H1 (cell line): ENCODE measurements at regions not wholly inside any gene's neighbourhood (a gene's known extent, or its start where the extent isn't known, plus 50 kb on each side); places are given as distances from the start of the nearest gene placed in this dataset.

Experiments
- CTCF ChIA-PET: fragments of 300-600 bp; sonication (Branson Sonifier 250); formaldehyde crosslinking; loops from one replicate; lab custom pipeline; 2021; ENCODE audit not compliant: partially characterized antibody; lab: Charles Lee
- POLR2A ChIA-PET: fragments of 300-600 bp; sonication (Branson Sonifier 250); formaldehyde crosslinking; loops from one replicate; lab custom pipeline; 2021; ENCODE audit warnings: inconsistent platforms; ENCODE audit not compliant: partially characterized antibody; lab: Charles Lee
- DNase-seq, 2 experiments: peaks; one replicate each; pipeline versions ENCODE4 v3.0.0 to v3.0.0-alpha.2; 2010 to 2022; ENCODE audit warnings: low spot score in 2 of 2, low read depth in 1 of 2, mixed read lengths in 1 of 2
- FAIRE-seq: peaks from 2 replicates; lab custom pipeline; 2011; peaks lifted over from hg19 to GRCh38; lab: Jason Lieb, UNC
- H2AFZ ChIP-seq: 2 replicates; pipeline ENCODE4 v1.8.1; 2012; ENCODE audit warnings: low read length, inconsistent platforms
- H2AK5ac ChIP-seq: 2 replicates; pipeline ENCODE4 v1.6.1; 2013; ENCODE audit warnings: low read depth, low read length
- H2BK120ac ChIP-seq: replicated peaks from 2 replicates; pipeline ENCODE3; 2013; ENCODE audit warnings: low read depth, low read length, inconsistent platforms
- H2BK12ac ChIP-seq: 2 replicates; pipeline ENCODE4 v1.6.1; 2013; ENCODE audit warnings: low read depth, low read length
- H2BK15ac ChIP-seq: 2 replicates; pipeline ENCODE4 v1.6.1; 2013; ENCODE audit warnings: low read length
- H2BK20ac ChIP-seq: 2 replicates; pipeline ENCODE4 v1.6.1; 2013; ENCODE audit warnings: low read length
- H2BK5ac ChIP-seq: 2 replicates; pipeline ENCODE4 v1.6.1; 2013; ENCODE audit warnings: low read depth, low read length
- H3K14ac ChIP-seq: 2 replicates; pipeline ENCODE4 v1.6.1; 2013; ENCODE audit warnings: inconsistent platforms; ENCODE audit not compliant: insufficient read length
- H3K18ac ChIP-seq: 2 replicates; pipeline ENCODE4 v1.6.1; 2013; ENCODE audit warnings: low read length; ENCODE audit errors: extremely low read depth
- H3K23ac ChIP-seq: 2 replicates; pipeline ENCODE4 v1.6.1; 2013; ENCODE audit warnings: inconsistent platforms; ENCODE audit not compliant: insufficient read length
- H3K23me2 ChIP-seq: 2 replicates; pipeline ENCODE4 v1.6.1; 2013; ENCODE audit warnings: low read depth, low read length
- H3K27ac ChIP-seq: 2 replicates; pipeline ENCODE4 v1.6.1; 2011; ENCODE audit warnings: low read depth, low read length, inconsistent platforms
- H3K27me3 ChIP-seq, 4 experiments: replicated peaks in 1 of 4; 1 replicate in 1 of 4; 2 replicates in 3 of 4; pipeline versions ENCODE4 v1.6.1 to v1.8.1; 2011 to 2013; ENCODE audit warnings: low read length in 3 of 4, mild to moderate bottlenecking in 3 of 4, inconsistent platforms in 2 of 4, mixed read lengths in 2 of 4, moderate library complexity in 1 of 4; ENCODE audit not compliant: control insufficient read depth in 3 of 4, insufficient read depth in 3 of 4; ENCODE audit errors: extremely low read depth in 1 of 4
- H3K36me3 ChIP-seq, 4 experiments: 2 replicates each; pipeline versions ENCODE4 v1.6.1 to v1.8.1; 2011 to 2013; ENCODE audit warnings: mild to moderate bottlenecking in 4 of 4, low read length in 3 of 4, moderate library complexity in 2 of 4, control low read depth in 1 of 4, inconsistent platforms in 1 of 4; ENCODE audit not compliant: insufficient read depth in 4 of 4, control insufficient read depth in 2 of 4
- H3K4ac ChIP-seq: replicated peaks from 2 replicates; pipeline ENCODE3; 2013; ENCODE audit warnings: low read length, low read depth, mixed read lengths, inconsistent platforms; ENCODE audit not compliant: insufficient read length
- H3K4me1 ChIP-seq, 4 experiments: replicated peaks in 1 of 4; 1 replicate in 1 of 4; 2 replicates in 3 of 4; pipeline versions ENCODE4 v1.6.1 to v1.8.1; 2011 to 2013; ENCODE audit warnings: low read length in 3 of 4, inconsistent platforms in 2 of 4, mixed read lengths in 1 of 4; ENCODE audit not compliant: insufficient read depth in 4 of 4, control insufficient read depth in 3 of 4
- H3K4me2 ChIP-seq, 2 experiments: 2 replicates each; pipeline versions ENCODE4 v1.6.1 to v1.8.1; 2011 to 2013; ENCODE audit warnings: low read depth in 2 of 2, low read length in 2 of 2, control low read depth in 1 of 2, inconsistent platforms in 1 of 2, mild to moderate bottlenecking in 1 of 2; ENCODE audit not compliant: insufficient read depth in 1 of 2
- H3K4me3 ChIP-seq, 4 experiments: fragments of 200-600, 300-600 bp in 1 of 4; sonication (generic), shearing (Covaris generic), sonication (Bioruptor Twin) in 1 of 4; 2 replicates each; pipeline versions ENCODE4 v1.5.1 to v1.8.1; 2011 to 2016; ENCODE audit warnings: low read length in 4 of 4, low read depth in 3 of 4, control low read depth in 2 of 4, inconsistent platforms in 2 of 4, mild to moderate bottlenecking in 2 of 4, mixed read lengths in 1 of 4, moderate library complexity in 1 of 4; ENCODE audit not compliant: insufficient read depth in 2 of 4; ENCODE audit errors: extremely low read depth in 1 of 4
- H3K56ac ChIP-seq: replicated peaks from 2 replicates; pipeline ENCODE3; 2013; ENCODE audit warnings: low read depth, mild to moderate bottlenecking, mixed read lengths, low read length, inconsistent platforms; ENCODE audit not compliant: insufficient read length
- H3K79me1 ChIP-seq: 2 replicates; pipeline ENCODE4 v1.6.1; 2013; ENCODE audit warnings: low read depth, low read length, control low read depth
- H3K79me2 ChIP-seq, 2 experiments: 2 replicates each; pipeline versions ENCODE4 v1.6.1 to v1.8.1; 2012 to 2013; ENCODE audit warnings: low read length in 2 of 2, mild to moderate bottlenecking in 2 of 2, inconsistent platforms in 1 of 2; ENCODE audit not compliant: insufficient read depth in 2 of 2, control insufficient read depth in 1 of 2
- H3K9ac ChIP-seq, 4 experiments: replicated peaks in 1 of 4; 1 replicate in 1 of 4; 2 replicates in 3 of 4; pipeline versions ENCODE4 v1.6.1 to v1.8.1; 2011 to 2013; ENCODE audit warnings: low read depth in 3 of 4, low read length in 3 of 4, control low read depth in 2 of 4, mild to moderate bottlenecking in 2 of 4, moderate library complexity in 2 of 4, inconsistent platforms in 1 of 4; ENCODE audit errors: extremely low read depth in 1 of 4
- H3K9me3 ChIP-seq, 2 experiments: 2 replicates each; pipeline versions ENCODE4 v1.6.1 to v1.8.1; 2012 to 2013; ENCODE audit warnings: mild to moderate bottlenecking in 2 of 2, moderate library complexity in 2 of 2, control low read depth in 1 of 2, inconsistent platforms in 1 of 2, low read depth in 1 of 2, low read length in 1 of 2, mixed read lengths in 1 of 2; ENCODE audit not compliant: insufficient read depth in 2 of 2
- H4K20me1 ChIP-seq, 2 experiments: replicated peaks in 1 of 2; 2 replicates each; pipeline versions ENCODE3 to v1.8.1; 2011 to 2013; ENCODE audit warnings: inconsistent platforms in 2 of 2, low read length in 2 of 2, mild to moderate bottlenecking in 1 of 2; ENCODE audit not compliant: insufficient read depth in 2 of 2, control insufficient read depth in 1 of 2
- H4K5ac ChIP-seq: 2 replicates; pipeline ENCODE4 v1.6.1; 2013; ENCODE audit warnings: low read length, low read depth, mixed read lengths, inconsistent platforms; ENCODE audit not compliant: insufficient read length
- H4K8ac ChIP-seq: 2 replicates; pipeline ENCODE4 v1.8.0; 2013; ENCODE audit warnings: mild to moderate bottlenecking, moderate library complexity, low read length, inconsistent platforms; ENCODE audit not compliant: insufficient read depth; ENCODE audit errors: extremely low read depth
- H4K91ac ChIP-seq: replicated peaks from 2 replicates; pipeline ENCODE3; 2013; ENCODE audit warnings: low read length, mixed read lengths, inconsistent platforms; ENCODE audit not compliant: insufficient read length
- CBX5 ChIP-seq: fragments of 300-800, 300-1000 bp; sonication (generic); IDR thresholded peaks from 2 replicates; pipeline ENCODE4 v1.7.1; 2016; ENCODE audit warnings: antibody characterized with exemption, low read length, low read depth
- CTCF ChIP-seq, 3 experiments: IDR thresholded peaks; 1 replicate in 2 of 3; 2 replicates in 1 of 3; pipeline versions ENCODE4 v1.5.1 to v1.6.1; 2011; ENCODE audit warnings: low read length in 3 of 3, mild to moderate bottlenecking in 3 of 3, inconsistent platforms in 2 of 3, low read depth in 1 of 3, moderate library complexity in 1 of 3; ENCODE audit not compliant: insufficient read depth in 1 of 3; ENCODE audit errors: control extremely low read depth in 1 of 3
- EP300 ChIP-seq, 2 experiments: IDR thresholded peaks; 1 replicate in 1 of 2; 2 replicates in 1 of 2; pipeline ENCODE4 v1.6.1; 2011 to 2012; ENCODE audit warnings: low read depth in 2 of 2, low read length in 2 of 2, mild to moderate bottlenecking in 2 of 2, borderline replicate concordance in 1 of 2, inconsistent platforms in 1 of 2, moderate library complexity in 1 of 2
- EZH2 ChIP-seq: fragments of 200-600 bp; sonication (generic); IDR thresholded peaks from 2 replicates; pipeline ENCODE4 v1.7.1; 2012; ENCODE audit warnings: low read depth, mild to moderate bottlenecking, moderate library complexity, low read length, inconsistent platforms; ENCODE audit not compliant: severe bottlenecking
- GTF2F1 ChIP-seq: IDR thresholded peaks from 2 replicates; pipeline ENCODE4 v1.6.1; 2012; ENCODE audit warnings: low read depth, low read length, improper control_type of control experiment, borderline replicate concordance
- HDAC6 ChIP-seq: IDR thresholded peaks from one replicate; pipeline ENCODE4 v1.7.1; 2012; ENCODE audit warnings: low read depth, mild to moderate bottlenecking, inconsistent platforms, low read length, moderate library complexity
- NRF1 ChIP-seq: IDR thresholded peaks from 2 replicates; pipeline ENCODE4 v1.6.1; 2011; ENCODE audit warnings: mild to moderate bottlenecking, low read depth, low read length, improper control_type of control experiment
- POLR2A ChIP-seq, 2 experiments: IDR thresholded peaks; 1 replicate in 1 of 2; 2 replicates in 1 of 2; pipeline ENCODE4 v1.6.1; 2011; ENCODE audit warnings: low read depth in 2 of 2, low read length in 2 of 2, mild to moderate bottlenecking in 2 of 2; ENCODE audit errors: control extremely low read depth in 1 of 2
- RBBP5 ChIP-seq: IDR thresholded peaks from 2 replicates; pipeline ENCODE4 v1.7.1; 2012; ENCODE audit warnings: low read depth, mild to moderate bottlenecking, inconsistent platforms, low read length, moderate library complexity, borderline replicate concordance
- TCF12 ChIP-seq: IDR thresholded peaks from 2 replicates; pipeline ENCODE4 v1.6.1; 2011; ENCODE audit warnings: low read depth, mild to moderate bottlenecking, low read length
- ZNF274 ChIP-seq: IDR thresholded peaks from 2 replicates; pipeline ENCODE4 v1.7.0; 2012; ENCODE audit warnings: low read length, borderline replicate concordance; ENCODE audit errors: extremely low read depth
- WGBS, 2 experiments: shearing (Covaris generic) in 1 of 2; methylation state at CpG; one replicate each; pipeline versions ENCODE4 v1.1.6 to v1.1.7; 2013 to 2015; ENCODE audit warnings: low lambda C conversion rate in 2 of 2, mixed read lengths in 2 of 2, inconsistent platforms in 1 of 2, low coverage in 1 of 2, missing lambda C conversion rate in 1 of 2; ENCODE audit not compliant: insufficient replicate concordance in 2 of 2, insufficient coverage in 1 of 2, insufficient read length in 1 of 2; ENCODE audit errors: extremely low coverage in 1 of 2, missing lambda C conversion rate in 1 of 2; 5-methylcytosine and 5-hydroxymethylcytosine counted together

DNA sequence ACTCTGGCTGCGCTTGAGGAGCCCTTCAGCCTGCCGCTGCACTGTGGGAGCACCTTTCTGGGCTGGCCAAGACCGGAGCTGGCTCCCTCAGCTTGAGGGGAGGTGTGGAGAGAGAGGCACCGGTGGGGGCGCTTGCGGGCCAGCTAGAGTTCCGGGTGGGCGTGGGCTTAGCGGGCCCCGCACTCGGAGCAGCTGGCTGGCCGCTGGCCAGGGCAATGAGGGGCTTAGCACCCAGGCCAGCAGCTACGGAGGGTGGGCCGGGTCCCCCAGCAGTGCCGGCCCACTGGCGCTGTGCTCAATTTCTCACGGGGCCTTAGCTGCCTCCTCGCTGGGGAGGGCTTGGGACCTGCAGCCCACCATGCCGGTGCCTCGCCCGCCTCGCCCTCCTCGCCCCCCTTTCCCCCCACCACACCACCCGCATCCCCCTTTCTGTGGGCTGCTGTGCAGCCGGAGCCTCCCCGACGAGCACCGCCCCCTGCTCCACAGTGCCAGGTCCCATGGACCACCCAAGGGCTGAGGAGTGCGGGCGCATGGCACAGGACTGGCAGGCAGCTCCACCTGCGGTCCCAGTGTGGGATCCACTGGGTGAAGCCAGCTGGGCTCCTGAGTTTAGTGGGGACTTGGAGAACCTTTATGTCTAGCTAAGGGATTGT, 954.5 kb downstream of the DTWD2 start:
- no peak overlapping the region for H3K4ac ChIP-seq
- no peak overlapping the region for H3K9ac ChIP-seq
- H2BK120ac ChIP-seq = no peak overlapping the region
- H3K27ac ChIP-seq = no peak overlapping the region
- no peak overlapping the region for H3K4me2 ChIP-seq
- H2BK20ac ChIP-seq = no peak overlapping the region
- no peaks in the 10 kb centered on the region for H4K20me1 ChIP-seq
- peaks cover 0 to 8% of the 10 kb centered on the region in 2 experiments; a peak in 1 of 4 replicates for H3K9me3 ChIP-seq
- no peak overlapping the region for H4K91ac ChIP-seq
- H3K27me3 ChIP-seq = no peaks in the 10 kb centered on the region
- H3K18ac ChIP-seq = no peak overlapping the region
- 95% methylated on average over 15 of the region's 31 CpGs; no CpG with 5 or more reads in 1 of the 2 experiments for WGBS, 2 experiments
- no peak overlapping the region for H2AFZ ChIP-seq
- no peaks in the 10 kb centered on the region for H3K23me2 ChIP-seq
- no peak overlapping the region for H2AK5ac ChIP-seq
- no peak overlapping the region for H4K8ac ChIP-seq
- H2BK5ac ChIP-seq = no peak overlapping the region
- no peaks in the 10 kb centered on the region for H3K36me3 ChIP-seq
- no peaks in the 10 kb centered on the region for H3K79me2 ChIP-seq
- ChIA-PET CTCF (interaction anchor here (1.1 to 1.7 kb wide), 4 partner anchors 9 to 443 kb away, joined by 3 to 6 read pairs (median 4); no protein-coding TSS in a partner anchor), POLR2A (no interaction called here)
- H3K56ac ChIP-seq = no peak overlapping the region
- no peak overlapping the region for H3K4me3 ChIP-seq
- H2BK15ac ChIP-seq = no peak overlapping the region
- no peak overlapping the region for H3K23ac ChIP-seq
- H3K14ac ChIP-seq = no peak overlapping the region
- H3K79me1 ChIP-seq = no peaks in the 10 kb centered on the region
- H3K4me1 ChIP-seq = no peaks in the 10 kb centered on the region
- H4K5ac ChIP-seq = no peak overlapping the region
- no peak overlapping the region for H2BK12ac ChIP-seq
- DNase-seq (no peak), FAIRE-seq (no peak)
- TF ChIP-seq EZH2 (no peak), POLR2A (IDR thresholded peaks at IDR 0.05; ENCODE audit: control extremely low read depth in 1 of 2, low read depth in 2 of 2, low read length in 2 of 2) (no peak), ZNF274 (no peak), HDAC6 (no peak), EP300 (IDR thresholded peaks at IDR 0.05; ENCODE audit: borderline replicate concordance in 1 of 2, low read depth in 2 of 2, low read length in 2 of 2) (no peak), CTCF (IDR thresholded peaks at IDR 0.05; ENCODE audit: control extremely low read depth in 1 of 3, insufficient read depth in 1 of 3, low read depth in 1 of 3, low read length in 3 of 3) (no peak), TCF12 (no peak), NRF1 (no peak), GTF2F1 (no peak), RBBP5 (no peak), CBX5 (no peak)
